ENCODE measurements at regions not wholly inside any gene's neighbourhood (a gene's known extent, or its start where the extent isn't known, plus 50 kb on each side); places are given as distances from the start of the nearest gene placed in this dataset.

DNA sequence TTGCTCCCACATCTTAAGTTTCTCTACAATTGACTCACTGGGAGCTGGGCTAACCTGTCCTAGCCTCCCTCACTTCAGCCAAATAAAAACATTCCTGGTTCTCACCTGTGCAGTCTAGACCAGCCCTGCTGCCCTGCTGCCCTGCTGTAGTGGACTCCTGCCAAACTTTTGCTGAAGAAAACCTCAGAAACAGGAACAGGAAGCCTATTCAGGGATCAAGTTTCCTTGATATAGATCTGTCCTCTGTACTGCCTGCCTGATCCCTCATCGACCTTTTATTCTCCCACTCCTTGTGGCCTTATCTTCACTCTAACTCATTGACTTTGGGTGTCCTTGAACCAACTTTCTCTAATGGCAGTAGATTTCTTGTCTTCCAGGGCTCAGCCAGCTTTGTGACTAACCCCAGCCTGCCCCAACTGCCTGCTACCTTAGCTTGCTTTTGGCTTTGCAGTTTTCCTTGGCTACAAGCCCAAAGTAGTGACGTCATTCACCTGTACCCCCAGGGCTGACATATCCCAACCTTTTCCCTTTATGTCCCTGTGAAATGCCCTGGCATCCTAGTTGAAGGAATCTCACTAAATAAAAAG, 234.8 kb downstream of the DUSP6 start:
- Histone ChIP-seq H3K36me3 (no peaks in the 10 kb centered on the region), H3K27ac (peak overlapping the region in 1 of 4 donors; percentile 5), H3K9me3 (no peaks in the 10 kb centered on the region), H3K4me3 (no peak overlapping the region), H3K4me1 (peaks cover 6 to 8% (median 7%) of the 10 kb centered on the region in 4 donors), H3K27me3 (no peaks in the 10 kb centered on the region)
- TF ChIP-seq EP300 (IDR thresholded peaks at IDR 0.05) (no peak), POLR2A (IDR thresholded peaks at IDR 0.05) (no peak), POLR2AphosphoS5 (IDR thresholded peaks at IDR 0.05) (no peak)
- TF ChIP-seq, protein P1, sequence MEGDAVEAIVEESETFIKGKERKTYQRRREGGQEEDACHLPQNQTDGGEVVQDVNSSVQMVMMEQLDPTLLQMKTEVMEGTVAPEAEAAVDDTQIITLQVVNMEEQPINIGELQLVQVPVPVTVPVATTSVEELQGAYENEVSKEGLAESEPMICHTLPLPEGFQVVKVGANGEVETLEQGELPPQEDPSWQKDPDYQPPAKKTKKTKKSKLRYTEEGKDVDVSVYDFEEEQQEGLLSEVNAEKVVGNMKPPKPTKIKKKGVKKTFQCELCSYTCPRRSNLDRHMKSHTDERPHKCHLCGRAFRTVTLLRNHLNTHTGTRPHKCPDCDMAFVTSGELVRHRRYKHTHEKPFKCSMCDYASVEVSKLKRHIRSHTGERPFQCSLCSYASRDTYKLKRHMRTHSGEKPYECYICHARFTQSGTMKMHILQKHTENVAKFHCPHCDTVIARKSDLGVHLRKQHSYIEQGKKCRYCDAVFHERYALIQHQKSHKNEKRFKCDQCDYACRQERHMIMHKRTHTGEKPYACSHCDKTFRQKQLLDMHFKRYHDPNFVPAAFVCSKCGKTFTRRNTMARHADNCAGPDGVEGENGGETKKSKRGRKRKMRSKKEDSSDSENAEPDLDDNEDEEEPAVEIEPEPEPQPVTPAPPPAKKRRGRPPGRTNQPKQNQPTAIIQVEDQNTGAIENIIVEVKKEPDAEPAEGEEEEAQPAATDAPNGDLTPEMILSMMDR (IDR thresholded peaks at IDR 0.05) = no peak
- WGBS, 2 donors = 6 to 18% methylated on average over 2 of the region's 2 CpGs
- DNase-seq (peak in 1 of 2 donors; percentile 37), ATAC-seq (ENCODE audit: low FRiP score in 2 of 2) (peak; percentile 47 to 49)

DNA sequence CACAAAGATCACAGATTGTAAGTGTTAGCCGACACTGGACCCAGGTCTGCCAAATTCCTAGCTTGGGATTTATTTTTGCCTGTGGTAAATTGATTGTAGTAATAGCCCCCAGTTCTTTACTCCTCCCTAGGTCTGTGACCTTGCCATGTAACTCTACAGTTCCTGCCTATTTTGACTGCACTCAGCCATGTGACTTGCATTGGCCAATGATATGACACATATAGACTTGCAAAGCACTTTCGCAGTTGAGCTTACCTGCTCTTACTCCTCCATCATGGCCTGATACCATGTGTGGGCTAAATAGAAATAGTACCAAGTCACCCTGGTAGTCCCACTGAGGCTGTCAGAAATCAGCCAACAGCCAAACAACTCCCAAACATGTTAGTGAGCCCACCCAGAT, 240.3 kb downstream of the DUSP6 start:
- TF ChIP-seq, protein P1 (IDR thresholded peaks at IDR 0.05) = no peak
- TF ChIP-seq POLR2A (IDR thresholded peaks at IDR 0.05) (no peak), POLR2AphosphoS5 (IDR thresholded peaks at IDR 0.05) (no peak), EP300 (IDR thresholded peaks at IDR 0.05) (no peak)
- 98 to 100% methylated on average over 2 of the region's 2 CpGs for WGBS, 2 donors
- H3K9me3 ChIP-seq = no peaks in the 10 kb centered on the region
- no peak for ATAC-seq (ENCODE audit: low FRiP score in 2 of 2)
- DNase-seq = no peak
- no peak overlapping the region for H3K27ac ChIP-seq
- H3K27me3 ChIP-seq = no peaks in the 10 kb centered on the region
- H3K36me3 ChIP-seq = no peaks in the 10 kb centered on the region
- no peak overlapping the region for H3K4me3 ChIP-seq
- H3K4me1 ChIP-seq = no peaks in the 10 kb centered on the region

DNA sequence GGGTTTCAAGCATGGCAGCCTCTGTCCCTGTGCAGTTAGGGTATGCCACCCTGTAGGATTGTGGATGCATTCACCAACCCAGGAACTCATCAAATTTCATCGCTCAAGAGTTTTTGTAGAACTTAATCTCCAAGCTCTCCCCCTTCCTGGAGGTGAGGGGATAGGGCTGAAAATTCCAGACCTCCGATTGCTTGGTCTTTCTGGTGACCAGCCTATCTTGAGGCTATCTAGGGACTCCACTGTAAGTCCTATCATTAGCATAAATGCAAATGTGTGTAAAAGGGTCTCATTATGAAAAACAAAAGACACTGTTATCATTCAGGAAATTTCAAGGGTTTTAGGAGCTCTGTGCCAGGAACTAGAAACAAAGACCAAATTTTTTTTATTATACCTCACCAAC, 244.0 kb downstream of the DUSP6 start:
- TF ChIP-seq, protein P1 (IDR thresholded peaks at IDR 0.05) = no peak
- TF ChIP-seq EP300 (IDR thresholded peaks at IDR 0.05) (no peak), POLR2A (IDR thresholded peaks at IDR 0.05) (no peak), POLR2AphosphoS5 (IDR thresholded peaks at IDR 0.05) (no peak)
- Histone ChIP-seq H3K36me3 (no peaks in the 10 kb centered on the region), H3K4me1 (no peaks in the 10 kb centered on the region), H3K27ac (no peak overlapping the region), H3K9me3 (no peaks in the 10 kb centered on the region), H3K27me3 (no peaks in the 10 kb centered on the region), H3K4me3 (no peak overlapping the region)
- ATAC-seq (ENCODE audit: low FRiP score in 2 of 2) (no peak), DNase-seq (no peak)
- WGBS, 2 donors = 96 to 100% methylated on average over 2 of the region's 2 CpGs

DNA sequence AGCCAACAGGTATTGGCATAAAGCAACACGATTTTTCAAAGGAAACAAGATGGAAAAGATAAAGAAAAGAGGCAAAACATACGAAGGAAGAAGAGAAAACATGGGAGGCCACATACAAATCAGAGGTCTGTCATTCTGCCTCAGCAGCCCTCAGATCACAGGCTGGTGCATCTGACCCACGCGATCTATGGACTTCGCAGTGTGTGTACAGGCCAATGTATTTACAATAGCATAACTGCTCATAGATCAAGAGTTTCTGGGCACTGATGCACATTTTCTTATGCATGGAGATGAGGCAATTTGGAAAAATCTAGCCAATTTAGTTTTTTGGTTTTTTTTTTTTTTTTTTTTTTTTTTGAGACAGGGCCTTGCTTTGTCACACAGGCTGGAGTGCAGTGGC, 245.4 kb downstream of the DUSP6 start:
- H3K27me3 ChIP-seq = no peaks in the 10 kb centered on the region
- H3K4me1 ChIP-seq = no peaks in the 10 kb centered on the region
- DNase-seq (no peak), ATAC-seq (ENCODE audit: low FRiP score in 2 of 2) (no peak)
- no peaks in the 10 kb centered on the region for H3K9me3 ChIP-seq
- H3K36me3 ChIP-seq = no peaks in the 10 kb centered on the region
- TF ChIP-seq POLR2AphosphoS5 (IDR thresholded peaks at IDR 0.05) = no peak
- TF ChIP-seq EP300 (IDR thresholded peaks at IDR 0.05) = no peak
- no peak for TF ChIP-seq POLR2A (IDR thresholded peaks at IDR 0.05)
- TF ChIP-seq, protein P1 (IDR thresholded peaks at IDR 0.05) = no peak
- no peak overlapping the region for H3K27ac ChIP-seq
- H3K4me3 ChIP-seq = no peak overlapping the region
- WGBS, 2 donors = 86 to 87% methylated on average over 5 of the region's 5 CpGs

DNA sequence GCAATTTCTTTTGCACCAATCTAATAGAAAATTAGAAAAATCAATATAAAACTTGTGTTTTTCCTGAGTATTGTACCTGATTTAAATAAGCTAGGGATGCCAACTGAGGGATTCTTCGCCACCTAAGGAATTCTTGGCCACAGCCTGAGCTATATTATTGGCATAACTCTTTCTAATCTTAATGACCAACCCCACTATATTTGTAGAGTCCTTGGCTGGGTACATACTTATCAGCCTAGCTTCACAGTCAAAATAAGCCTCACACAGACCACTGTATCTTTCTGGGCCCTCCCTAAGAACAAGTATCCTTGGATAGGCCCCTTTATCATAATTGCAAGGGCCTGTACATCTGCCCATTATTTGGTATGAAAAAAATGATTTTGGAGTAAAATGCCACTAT, 247.1 kb downstream of the DUSP6 start:
- H3K27me3 ChIP-seq = no peaks in the 10 kb centered on the region
- H3K9me3 ChIP-seq = no peaks in the 10 kb centered on the region
- H3K27ac ChIP-seq = no peak overlapping the region
- DNase-seq (no peak), ATAC-seq (ENCODE audit: low FRiP score in 2 of 2) (no peak)
- H3K4me3 ChIP-seq = no peak overlapping the region
- H3K36me3 ChIP-seq = no peaks in the 10 kb centered on the region
- 100% methylated on average over 1 of the region's 1 CpG for WGBS, 2 donors
- no peaks in the 10 kb centered on the region for H3K4me1 ChIP-seq
- no peak for TF ChIP-seq EP300 (IDR thresholded peaks at IDR 0.05)
- TF ChIP-seq POLR2A (IDR thresholded peaks at IDR 0.05) = no peak
- TF ChIP-seq, protein P1 (IDR thresholded peaks at IDR 0.05) = no peak
- TF ChIP-seq POLR2AphosphoS5 (IDR thresholded peaks at IDR 0.05) = no peak
